GM19328 (cell line): ENCODE measurements at regions not wholly inside any gene's neighbourhood (a gene's known extent, or its start where the extent isn't known, plus 50 kb on each side); places are given as distances from the start of the nearest gene placed in this dataset.

Source experiments
- ATAC-seq: cut with Tn5 transposase; IDR thresholded peaks from one replicate; pipeline ENCODE4 v1.9.1; 2021; ENCODE audit warnings: mild to moderate bottlenecking, moderate library complexity; ENCODE audit not compliant: unreplicated experiment

- ATAC-seq: no peak
These were observed 194.8 kb downstream of the CHRDL1 start for GRCh38 chrX:110600745-110601310.

- ATAC-seq: no peak
These were observed 181.0 kb downstream of the CHRDL1 start for GRCh38 chrX:110614596-110614995.
